Effector CD4-positive, alpha-beta T cell (primary cell): ENCODE measurements at regions not wholly inside any gene's neighbourhood (a gene's known extent, or its start where the extent isn't known, plus 50 kb on each side); places are given as distances from the start of the nearest gene placed in this dataset.
"Not testable (repeated sequence)": the region's sequence is repeated elsewhere in the genome, so short reads cannot be mapped to it uniquely, and the experiment has no call there.

Experiments used
- DNase-seq: peaks from one replicate; pipeline ENCODE4 v3.0.0-alpha.2; 2020

GRCh38 chr1:169019419-169020058 lies 87.0 kb upstream of the ATP1B1 start:
- no peak for DNase-seq

- no peak for DNase-seq
Observed at GRCh38 chr1:169020684-169021083, 85.8 kb upstream of the ATP1B1 start.

GRCh38 chr1:169022648-169023047 lies 83.8 kb upstream of the ATP1B1 start:
- no peak for DNase-seq

- DNase-seq, result no peak
Observed at GRCh38 chr1:169024255-169024654, 82.2 kb upstream of the ATP1B1 start.

GRCh38 chr1:169024800-169025271 lies 81.7 kb upstream of the ATP1B1 start:
- DNase-seq, result no peak

GRCh38 chr1:169025412-169025811 lies 81.1 kb upstream of the ATP1B1 start:
- DNase-seq, result no peak

GRCh38 chr1:169027607-169028320 lies 78.7 kb upstream of the ATP1B1 start:
- no peak for DNase-seq

- DNase-seq, result no peak
Observed at GRCh38 chr1:169031566-169032224, 74.8 kb upstream of the ATP1B1 start.

GRCh38 chr1:169041366-169041765 lies 65.1 kb upstream of the ATP1B1 start:
- DNase-seq, result no peak

- no peak for DNase-seq
Observed at GRCh38 chr1:169042377-169042776, 64.1 kb upstream of the ATP1B1 start.

GRCh38 chr1:169043823-169044222 lies 62.7 kb upstream of the ATP1B1 start:
- no peak for DNase-seq

- peak; percentile 4 for DNase-seq
Observed at GRCh38 chr1:169044296-169044695, 62.2 kb upstream of the ATP1B1 start.

- no peak for DNase-seq
Observed at GRCh38 chr1:169044971-169045370, 61.5 kb upstream of the ATP1B1 start.

GRCh38 chr1:169046671-169047070 lies 59.8 kb upstream of the ATP1B1 start:
- no peak for DNase-seq

- no peak for DNase-seq
Observed at GRCh38 chr1:169047074-169047473, 59.4 kb upstream of the ATP1B1 start.

GRCh38 chr1:169048043-169048442 lies 58.4 kb upstream of the ATP1B1 start:
- no peak for DNase-seq

- no peak for DNase-seq
Observed at GRCh38 chr1:169049258-169049938, 57.1 kb upstream of the ATP1B1 start.

- DNase-seq, result no peak
Observed at GRCh38 chr1:169051171-169051570, 55.3 kb upstream of the ATP1B1 start.

- not testable (repeated sequence) for DNase-seq
Observed at GRCh38 chr1:169052171-169052570, 54.3 kb upstream of the ATP1B1 start.

GRCh38 chr1:169052727-169053126 lies 53.8 kb upstream of the ATP1B1 start:
- no peak for DNase-seq

GRCh38 chr1:169053196-169053595 lies 53.3 kb upstream of the ATP1B1 start:
- no peak for DNase-seq
